HEK293 (cell line): ENCODE measurements at regions not wholly inside any gene's neighbourhood (a gene's known extent, or its start where the extent isn't known, plus 50 kb on each side); places are given as distances from the start of the nearest gene placed in this dataset.

Source experiments
- CTCF ChIP-seq: fragments of 450-650 bp; formaldehyde crosslinking; IDR thresholded peaks from 2 replicates; pipeline ENCODE4 v1.5.1; 2016; ENCODE audit warnings: missing biosample characterization, missing genetic modification characterization
- HOXA7 ChIP-seq: sonication (generic); formaldehyde crosslinking; IDR thresholded peaks from 2 replicates; pipeline ENCODE4 v1.8.1; 2022; ENCODE audit warnings: missing genetic modification reagents, borderline replicate concordance
- MYNN ChIP-seq: fragments of 450-650 bp; formaldehyde crosslinking; IDR thresholded peaks from 2 replicates; pipeline ENCODE4 v1.5.1; 2016; ENCODE audit warnings: missing biosample characterization, missing genetic modification characterization, borderline replicate concordance
- ZBTB26 ChIP-seq: fragments of 450-650 bp; formaldehyde crosslinking; optimal IDR thresholded peaks from 2 replicates; pipeline ENCODE3; 2016; ENCODE audit warnings: missing biosample characterization, mild to moderate bottlenecking, missing genetic modification characterization
- ZBTB49 ChIP-seq: fragments of 450-650 bp; formaldehyde crosslinking; IDR thresholded peaks from 2 replicates; pipeline ENCODE4 v1.5.1; 2016; ENCODE audit warnings: missing biosample characterization, missing genetic modification characterization, low read depth
- ZNF19 ChIP-seq: fragments of 450-650 bp; formaldehyde crosslinking; IDR thresholded peaks from 2 replicates; pipeline ENCODE4; 2016; ENCODE audit warnings: missing biosample characterization, missing genetic modification characterization, low read depth
- ZNF558 ChIP-seq: fragments of 450-650 bp; formaldehyde crosslinking; IDR thresholded peaks from 2 replicates; pipeline ENCODE4 v1.5.1; 2016; ENCODE audit warnings: missing biosample characterization, missing genetic modification characterization

GRCh38 chr1:82057011-82057410, 256.3 kb downstream of the ADGRL2 start:
- TF ChIP-seq HOXA7: no peak
- no peak for TF ChIP-seq ZBTB26 (tag by site-specific recombination)
- no peak for TF ChIP-seq CTCF (tag by site-specific recombination)
- no peak for TF ChIP-seq MYNN
- TF ChIP-seq ZNF558: no peak
- TF ChIP-seq ZNF19: no peak
- TF ChIP-seq ZBTB49 (tag by site-specific recombination): no peak
